ENCODE measurements at regions not wholly inside any gene's neighbourhood (a gene's known extent, or its start where the extent isn't known, plus 50 kb on each side); places are given as distances from the start of the nearest gene placed in this dataset.

- H4K20me1 ChIP-seq (ENCODE audit: low read depth, low read length): no peaks in the 10 kb centered on the region
- H3K9me3 ChIP-seq (ENCODE audit: insufficient read depth, low read length): no peaks in the 10 kb centered on the region
- H3K36me3 ChIP-seq (ENCODE audit: low read length): no peaks in the 10 kb centered on the region
- H3K27ac ChIP-seq (ENCODE audit: low read depth, low read length): no peak overlapping the region
- H3K79me2 ChIP-seq (ENCODE audit: insufficient read depth, low read length): no peaks in the 10 kb centered on the region
- H3K4me2 ChIP-seq (ENCODE audit: low read depth, low read length, poor library complexity, severe bottlenecking): no peak overlapping the region
- TF ChIP-seq CTCF (IDR thresholded peaks at IDR 0.05; ENCODE audit: insufficient read depth, low read length, poor library complexity, severe bottlenecking): no peak
- no peak for TF ChIP-seq EZH2phosphoT487 (conservative IDR thresholded peaks at IDR 0.05; ENCODE audit: low read length)
- H2AFZ ChIP-seq (ENCODE audit: low read depth, low read length, severe bottlenecking): no peak overlapping the region
- no peaks in the 10 kb centered on the region for H3K27me3 ChIP-seq (ENCODE audit: low read length)
- no peak overlapping the region for H3K4me3 ChIP-seq (ENCODE audit: insufficient read depth, low read length, poor library complexity, severe bottlenecking)
- H3F3A ChIP-seq (ENCODE audit: insufficient read depth): no peaks in the 10 kb centered on the region
- no peak overlapping the region for H3K9ac ChIP-seq (ENCODE audit: low read length)
- no peaks in the 10 kb centered on the region for H3K9me2 ChIP-seq (replicated peaks; ENCODE audit: insufficient read depth, low read length)
Observed at GRCh38 chr12:59886131-59886733, 290.4 kb downstream of the SLC16A7 start.

- no peaks in the 10 kb centered on the region for H3F3A ChIP-seq (ENCODE audit: insufficient read depth)
Observed at GRCh38 chr12:59887178-59887577, 291.3 kb downstream of the SLC16A7 start.

DNA sequence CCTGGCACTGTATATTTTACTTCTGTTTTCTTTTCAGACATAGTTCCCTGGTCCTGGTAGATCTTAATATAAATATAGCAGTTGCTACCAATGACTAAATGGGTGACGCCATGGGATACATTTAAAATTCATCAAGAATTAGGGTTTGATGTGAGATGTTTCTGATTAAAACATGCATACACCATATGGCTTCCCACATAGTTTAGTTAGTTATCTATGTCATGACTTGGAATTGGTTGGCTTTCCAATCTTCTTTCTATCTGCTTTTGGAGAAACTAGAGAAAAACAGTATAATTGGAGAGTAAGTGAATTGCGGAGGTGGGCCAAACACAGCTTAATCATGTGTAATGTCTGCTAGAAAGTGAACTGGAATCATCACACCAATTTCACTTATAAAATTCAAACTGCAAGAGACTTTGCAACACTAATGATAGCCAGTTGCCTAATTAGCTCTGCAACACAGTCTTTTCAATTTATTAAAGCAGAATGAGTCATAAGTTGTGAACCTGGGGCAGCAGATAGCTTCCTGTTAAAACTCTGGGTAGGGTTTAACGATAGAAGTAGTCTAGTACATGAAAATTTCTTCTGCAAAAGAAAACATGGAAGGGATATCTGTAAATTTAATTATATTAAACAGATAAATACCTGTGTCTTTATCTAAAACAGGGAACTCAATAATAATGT is 295.2 kb downstream of the SLC16A7 start:
- TF ChIP-seq EZH2phosphoT487 (conservative IDR thresholded peaks at IDR 0.05; ENCODE audit: low read length) (no peak), CTCF (IDR thresholded peaks at IDR 0.05; ENCODE audit: insufficient read depth, low read length, poor library complexity, severe bottlenecking) (no peak)
- H2AFZ ChIP-seq (ENCODE audit: low read depth, low read length, severe bottlenecking): no peak overlapping the region
- no peak overlapping the region for H3K4me3 ChIP-seq (ENCODE audit: insufficient read depth, low read length, poor library complexity, severe bottlenecking)
- no peaks in the 10 kb centered on the region for H3K79me2 ChIP-seq (ENCODE audit: insufficient read depth, low read length)
- H4K20me1 ChIP-seq (ENCODE audit: low read depth, low read length): no peaks in the 10 kb centered on the region
- H3K27ac ChIP-seq (ENCODE audit: low read depth, low read length): no peak overlapping the region
- H3K4me2 ChIP-seq (ENCODE audit: low read depth, low read length, poor library complexity, severe bottlenecking): no peak overlapping the region
- H3K36me3 ChIP-seq (ENCODE audit: low read length): no peaks in the 10 kb centered on the region
- no peaks in the 10 kb centered on the region for H3F3A ChIP-seq (ENCODE audit: insufficient read depth)
- no peaks in the 10 kb centered on the region for H3K27me3 ChIP-seq (ENCODE audit: low read length)
- H3K9me3 ChIP-seq (ENCODE audit: insufficient read depth, low read length): no peaks in the 10 kb centered on the region
- no peak overlapping the region for H3K9ac ChIP-seq (ENCODE audit: low read length)
- H3K9me2 ChIP-seq (replicated peaks; ENCODE audit: insufficient read depth, low read length): no peaks in the 10 kb centered on the region

More at GRCh38 chr12:59887178-59887577, 291.3 kb downstream of the SLC16A7 start:
- Histone ChIP-seq H4K20me1 (ENCODE audit: low read depth, low read length) (no peaks in the 10 kb centered on the region), H3K9me2 (replicated peaks; ENCODE audit: insufficient read depth, low read length) (no peaks in the 10 kb centered on the region), H3K4me2 (ENCODE audit: low read depth, low read length, poor library complexity, severe bottlenecking) (no peak overlapping the region), H3K4me3 (ENCODE audit: insufficient read depth, low read length, poor library complexity, severe bottlenecking) (no peak overlapping the region), H3K9ac (ENCODE audit: low read length) (no peak overlapping the region), H3K79me2 (ENCODE audit: insufficient read depth, low read length) (no peaks in the 10 kb centered on the region), H3K9me3 (ENCODE audit: insufficient read depth, low read length) (no peaks in the 10 kb centered on the region), H2AFZ (ENCODE audit: low read depth, low read length, severe bottlenecking) (no peak overlapping the region), H3K36me3 (ENCODE audit: low read length) (no peaks in the 10 kb centered on the region), H3K27me3 (ENCODE audit: low read length) (no peaks in the 10 kb centered on the region), H3K27ac (ENCODE audit: low read depth, low read length) (no peak overlapping the region)
- TF ChIP-seq CTCF (IDR thresholded peaks at IDR 0.05; ENCODE audit: insufficient read depth, low read length, poor library complexity, severe bottlenecking) (no peak), EZH2phosphoT487 (conservative IDR thresholded peaks at IDR 0.05; ENCODE audit: low read length) (no peak)
